CD4-positive, alpha-beta memory T cell (primary cell): ENCODE measurements at regions not wholly inside any gene's neighbourhood (a gene's known extent, or its start where the extent isn't known, plus 50 kb on each side); places are given as distances from the start of the nearest gene placed in this dataset.

ENCODE experiments used
- CTCF ChIA-PET: fragments of 350-600 bp; sonication (Branson Sonifier 250); formaldehyde crosslinking; loops from one replicate; lab custom pipeline; 2021; ENCODE audit warnings: inconsistent platforms; ENCODE audit not compliant: partially characterized antibody; lab: Charles Lee
- POLR2A ChIA-PET: fragments of 350-600 bp; sonication (Branson Sonifier 250); formaldehyde crosslinking; loops from one replicate; lab custom pipeline; 2021; ENCODE audit not compliant: partially characterized antibody; lab: Charles Lee
- DNase-seq, 5 donors: peaks; one replicate each; pipeline versions ENCODE4 v3.0.0 to v3.0.0-alpha.2; 2020 to 2022; ENCODE audit warnings: mixed read lengths in 1 of 5
- H3K27ac ChIP-seq: one replicate; pipeline ENCODE4 v1.7.0; 2013; ENCODE audit warnings: low read depth, low read length
- H3K27me3 ChIP-seq: 2 replicates; pipeline ENCODE4 v1.7.0; 2013; ENCODE audit warnings: mild to moderate bottlenecking, low read length, moderate library complexity; ENCODE audit not compliant: insufficient read depth
- H3K36me3 ChIP-seq: 2 replicates; pipeline ENCODE4 v1.7.0; 2013; ENCODE audit warnings: mild to moderate bottlenecking, low read length, moderate library complexity; ENCODE audit not compliant: insufficient read depth
- H3K4me1 ChIP-seq: 2 replicates; pipeline ENCODE4 v1.7.0; 2013; ENCODE audit warnings: mild to moderate bottlenecking, low read length, moderate library complexity; ENCODE audit not compliant: insufficient read depth
- H3K4me3 ChIP-seq, 2 donors: one replicate each; pipeline ENCODE4 v1.7.0; 2013; ENCODE audit warnings: low read length in 2 of 2, mild to moderate bottlenecking in 1 of 2
- H3K9me3 ChIP-seq, 2 donors: one replicate each; pipeline ENCODE4 v1.7.0; 2013; ENCODE audit warnings: low read length in 2 of 2, control low read depth in 1 of 2; ENCODE audit not compliant: control insufficient read depth in 1 of 2
- H3K27ac Mint-ChIP-seq, 7 donors: one replicate each; pipeline ENCODE4 v1.8.0; 2020 to 2021; ENCODE audit warnings: mixed read lengths in 7 of 7, mild to moderate bottlenecking in 6 of 7, inconsistent platforms in 3 of 7, moderate library complexity in 3 of 7
- H3K27me3 Mint-ChIP-seq, 2 donors: one replicate each; pipeline ENCODE4 v1.8.0; 2020 to 2021; ENCODE audit warnings: mixed read lengths in 2 of 2
- H3K36me3 Mint-ChIP-seq, 2 donors: one replicate each; pipeline ENCODE4 v1.8.0; 2020 to 2021; ENCODE audit warnings: mixed read lengths in 2 of 2, inconsistent platforms in 1 of 2, mild to moderate bottlenecking in 1 of 2
- H3K4me1 Mint-ChIP-seq, 4 donors: one replicate each; pipeline ENCODE4 v1.8.0; 2020 to 2021; ENCODE audit warnings: mixed read lengths in 4 of 4, mild to moderate bottlenecking in 1 of 4
- H3K4me3 Mint-ChIP-seq, 8 donors: one replicate each; pipeline ENCODE4 v1.8.0; 2020 to 2021; ENCODE audit warnings: mixed read lengths in 8 of 8, mild to moderate bottlenecking in 7 of 8, moderate library complexity in 6 of 8, inconsistent platforms in 3 of 8
- H3K9me3 Mint-ChIP-seq, 8 donors: one replicate each; pipeline ENCODE4 v1.8.0; 2020 to 2021; ENCODE audit warnings: mixed read lengths in 8 of 8, mild to moderate bottlenecking in 5 of 8, inconsistent platforms in 3 of 8, moderate library complexity in 1 of 8
- intact Hi-C: fragments of 100-400 bp; cut with micrococcal nuclease; formaldehyde crosslinking; loops from one replicate; pipeline ENCODE4 v1.15.1; 2023

GRCh38 chr2:18889565-18890332 is 300.4 kb upstream of the NT5C1B start:
- intact Hi-C loops = no loop called here
- Mint-ChIP-seq H3K4me3 (no peak overlapping the region), H3K36me3 (peaks cover 4 to 5% of the 10 kb centered on the region in 2 donors), H3K27me3 (no peaks in the 10 kb centered on the region), H3K9me3 (peaks cover 0 to 3% (median 0%) of the 10 kb centered on the region in 8 donors), H3K27ac (no peak overlapping the region), H3K4me1 (no peaks in the 10 kb centered on the region)
- Histone ChIP-seq H3K4me3 (no peak overlapping the region), H3K27ac (no peak overlapping the region), H3K36me3 (no peaks in the 10 kb centered on the region), H3K4me1 (no peaks in the 10 kb centered on the region), H3K9me3 (no peaks in the 10 kb centered on the region), H3K27me3 (no peaks in the 10 kb centered on the region)
- POLR2A ChIA-PET = no interaction called here
- CTCF ChIA-PET = no interaction called here
- no peak for DNase-seq

- intact Hi-C loops = no loop called here
- CTCF ChIA-PET = no interaction called here
- peaks cover 0 to 3% (median 0%) of the 10 kb centered on the region in 8 donors for H3K9me3 Mint-ChIP-seq
Observed at GRCh38 chr2:18885457-18885856, 296.1 kb upstream of the NT5C1B start.

GRCh38 chr2:18883616-18884456 is 294.5 kb upstream of the NT5C1B start:
- CTCF ChIA-PET = no interaction called here

More at GRCh38 chr2:18885457-18885856, 296.1 kb upstream of the NT5C1B start:
- no peaks in the 10 kb centered on the region for H3K4me1 ChIP-seq
- H3K4me3 Mint-ChIP-seq = no peak overlapping the region
- no peak overlapping the region for H3K4me3 ChIP-seq
- POLR2A ChIA-PET = no interaction called here
- no peaks in the 10 kb centered on the region for H3K27me3 ChIP-seq
- no peaks in the 10 kb centered on the region for H3K27me3 Mint-ChIP-seq
- H3K36me3 Mint-ChIP-seq = peaks cover 4 to 5% of the 10 kb centered on the region in 2 donors
- H3K36me3 ChIP-seq = no peaks in the 10 kb centered on the region
- H3K27ac Mint-ChIP-seq = no peak overlapping the region
- no peaks in the 10 kb centered on the region for H3K4me1 Mint-ChIP-seq
- no peak for DNase-seq
- no peak overlapping the region for H3K27ac ChIP-seq
- no peaks in the 10 kb centered on the region for H3K9me3 ChIP-seq

GRCh38 chr2:18871430-18871829 is 282.1 kb upstream of the NT5C1B start:
- Mint-ChIP-seq H3K27ac (no peak overlapping the region), H3K9me3 (peaks cover 0 to 13% (median 2%) of the 10 kb centered on the region in 8 donors), H3K36me3 (peaks cover under 1 to 3% of the 10 kb centered on the region in 2 donors), H3K4me3 (no peak overlapping the region), H3K27me3 (peaks cover 0 to 1% of the 10 kb centered on the region in 2 donors), H3K4me1 (no peaks in the 10 kb centered on the region)
- ChIA-PET CTCF (no interaction called here), POLR2A (no interaction called here)
- Histone ChIP-seq H3K9me3 (no peaks in the 10 kb centered on the region), H3K27me3 (no peaks in the 10 kb centered on the region), H3K4me3 (no peak overlapping the region), H3K27ac (no peak overlapping the region), H3K36me3 (no peaks in the 10 kb centered on the region), H3K4me1 (no peaks in the 10 kb centered on the region)
- intact Hi-C loops = no loop called here
- no peak for DNase-seq

More at GRCh38 chr2:18883616-18884456, 294.5 kb upstream of the NT5C1B start:
- Histone ChIP-seq H3K4me3 (no peak overlapping the region), H3K27me3 (no peaks in the 10 kb centered on the region), H3K9me3 (no peaks in the 10 kb centered on the region), H3K4me1 (no peaks in the 10 kb centered on the region), H3K27ac (no peak overlapping the region), H3K36me3 (no peaks in the 10 kb centered on the region)
- Mint-ChIP-seq H3K4me3 (no peak overlapping the region), H3K4me1 (no peaks in the 10 kb centered on the region), H3K36me3 (peaks cover 0 to 10% of the 10 kb centered on the region in 2 donors), H3K27me3 (no peaks in the 10 kb centered on the region), H3K27ac (no peak overlapping the region), H3K9me3 (peaks cover 0 to 5% (median 0%) of the 10 kb centered on the region in 8 donors)
- DNase-seq = no peak
- POLR2A ChIA-PET = no interaction called here
- intact Hi-C loops = no loop called here

GRCh38 chr2:18870307-18870706 is 280.9 kb upstream of the NT5C1B start:
- H3K36me3 Mint-ChIP-seq = peaks cover 0 to 3% of the 10 kb centered on the region in 2 donors
- Histone ChIP-seq H3K4me3 (no peak overlapping the region), H3K9me3 (no peaks in the 10 kb centered on the region), H3K36me3 (no peaks in the 10 kb centered on the region), H3K27ac (no peak overlapping the region), H3K4me1 (no peaks in the 10 kb centered on the region), H3K27me3 (no peaks in the 10 kb centered on the region)
- ChIA-PET CTCF (no interaction called here), POLR2A (no interaction called here)
- peaks cover 0 to 13% (median 0%) of the 10 kb centered on the region in 8 donors for H3K9me3 Mint-ChIP-seq
- intact Hi-C loops = no loop called here
- no peak overlapping the region for H3K27ac Mint-ChIP-seq
- no peaks in the 10 kb centered on the region for H3K27me3 Mint-ChIP-seq
- no peaks in the 10 kb centered on the region for H3K4me1 Mint-ChIP-seq
- no peak for DNase-seq
- no peak overlapping the region for H3K4me3 Mint-ChIP-seq

GRCh38 chr2:18861951-18862350 is 272.6 kb upstream of the NT5C1B start:
- DNase-seq = no peak
- Mint-ChIP-seq H3K4me1 (peaks cover 0 to 1% (median 0%) of the 10 kb centered on the region in 4 donors), H3K36me3 (no peaks in the 10 kb centered on the region)

GRCh38 chr2:18860179-18860578 is 270.8 kb upstream of the NT5C1B start:
- H3K9me3 ChIP-seq = no peaks in the 10 kb centered on the region
- H3K27ac Mint-ChIP-seq = no peak overlapping the region
- no peak overlapping the region for H3K4me3 Mint-ChIP-seq
- no peak for DNase-seq
- peaks cover 0 to 1% (median 0%) of the 10 kb centered on the region in 4 donors for H3K4me1 Mint-ChIP-seq
- no peaks in the 10 kb centered on the region for H3K4me1 ChIP-seq
- no peaks in the 10 kb centered on the region for H3K36me3 Mint-ChIP-seq
- no peaks in the 10 kb centered on the region for H3K27me3 Mint-ChIP-seq
- no peaks in the 10 kb centered on the region for H3K36me3 ChIP-seq
- H3K9me3 Mint-ChIP-seq = peaks cover 0 to 5% (median 4%) of the 10 kb centered on the region in 8 donors
- H3K27me3 ChIP-seq = no peaks in the 10 kb centered on the region
- H3K27ac ChIP-seq = no peak overlapping the region
- POLR2A ChIA-PET = no interaction called here
- intact Hi-C loops = no loop called here
- no peak overlapping the region for H3K4me3 ChIP-seq
- CTCF ChIA-PET = no interaction called here

More at GRCh38 chr2:18861951-18862350, 272.6 kb upstream of the NT5C1B start:
- H3K4me3 ChIP-seq = no peak overlapping the region
- intact Hi-C loops = no loop called here
- no peaks in the 10 kb centered on the region for H3K36me3 ChIP-seq
- no peak overlapping the region for H3K27ac ChIP-seq
- Mint-ChIP-seq H3K9me3 (peaks cover 0 to 9% (median 4%) of the 10 kb centered on the region in 8 donors), H3K4me3 (no peak overlapping the region), H3K27ac (no peak overlapping the region), H3K27me3 (no peaks in the 10 kb centered on the region)
- no peaks in the 10 kb centered on the region for H3K27me3 ChIP-seq
- ChIA-PET CTCF (no interaction called here), POLR2A (no interaction called here)
- no peaks in the 10 kb centered on the region for H3K9me3 ChIP-seq
- H3K4me1 ChIP-seq = no peaks in the 10 kb centered on the region
